HEK293 (cell line): ENCODE measurements at regions not wholly inside any gene's neighbourhood (a gene's known extent, or its start where the extent isn't known, plus 50 kb on each side); places are given as distances from the start of the nearest gene placed in this dataset.

Experiments used
- CTCF ChIA-PET: fragments of 350-600 bp; formaldehyde crosslinking; extraction: SDS; loops from one replicate; lab custom pipeline; 2021; ENCODE audit warnings: antibody characterized with exemption; lab: Yijun Ruan, JAX
- POLR2A ChIA-PET: fragments of 300-600 bp; formaldehyde crosslinking; extraction: SDS; loops from one replicate; lab custom pipeline; 2020; ENCODE audit warnings: antibody characterized with exemption, inconsistent platforms; lab: Yijun Ruan, JAX
- H3K27ac ChIP-seq: fragments of 200-500 bp; sonication (Bioruptor generic); 2 replicates; pipeline ENCODE4 v1.5.1; 2014; ENCODE audit warnings: low read depth, low read length, control low read depth, inconsistent platforms; ENCODE audit errors: extremely low read depth
- H3K36me3 ChIP-seq, 2 experiments: fragments of 200-500 bp in 1 of 2; sonication (Bioruptor generic) in 1 of 2; 1 replicate in 1 of 2; 2 replicates in 1 of 2; pipeline ENCODE4 v1.5.1; 2014 to 2017; ENCODE audit warnings: inconsistent platforms in 2 of 2, low read length in 2 of 2; ENCODE audit not compliant: control insufficient read depth in 2 of 2, insufficient read depth in 1 of 2
- H3K4me1 ChIP-seq: fragments of 200-500 bp; sonication (Bioruptor generic); 2 replicates; pipeline ENCODE4 v1.5.1; 2014; ENCODE audit warnings: mild to moderate bottlenecking, low read length, inconsistent platforms; ENCODE audit not compliant: control insufficient read depth, insufficient read depth
- H3K4me3 ChIP-seq: 2 replicates; pipeline ENCODE4 v1.5.1; 2011; ENCODE audit warnings: low read depth, mild to moderate bottlenecking, control low read depth, low read length, moderate library complexity
- H3K9me3 ChIP-seq: fragments of 200-500 bp; sonication (Bioruptor generic); 2 replicates; pipeline ENCODE4 v1.5.1; 2014; ENCODE audit warnings: low read depth, low read length, inconsistent platforms; ENCODE audit not compliant: control insufficient read depth, insufficient read depth
- CTCF ChIP-seq: fragments of 450-650 bp; formaldehyde crosslinking; IDR thresholded peaks from 2 replicates; pipeline ENCODE4 v1.5.1; 2016; ENCODE audit warnings: missing biosample characterization, missing genetic modification characterization
- FEZF1 ChIP-seq: fragments of 450-650 bp; formaldehyde crosslinking; IDR thresholded peaks from 2 replicates; pipeline ENCODE4 v1.5.1; 2016; ENCODE audit warnings: missing biosample characterization, missing genetic modification characterization
- GLI4 ChIP-seq: fragments of 450-650 bp; formaldehyde crosslinking; IDR thresholded peaks from 2 replicates; pipeline ENCODE4 v1.5.1; 2016; ENCODE audit warnings: missing biosample characterization, missing genetic modification characterization
- MYNN ChIP-seq: fragments of 450-650 bp; formaldehyde crosslinking; IDR thresholded peaks from 2 replicates; pipeline ENCODE4 v1.5.1; 2016; ENCODE audit warnings: missing biosample characterization, missing genetic modification characterization, borderline replicate concordance
- PRDM6 ChIP-seq: fragments of 450-650 bp; formaldehyde crosslinking; IDR thresholded peaks from 2 replicates; pipeline ENCODE4 v1.5.1; 2017; ENCODE audit warnings: missing biosample characterization, missing genetic modification characterization
- SCRT1 ChIP-seq: fragments of 450-650 bp; formaldehyde crosslinking; IDR thresholded peaks from 2 replicates; pipeline ENCODE4 v1.5.1; 2016; ENCODE audit warnings: missing biosample characterization, missing genetic modification characterization, borderline replicate concordance
- SP2 ChIP-seq: fragments of 450-650 bp; formaldehyde crosslinking; IDR thresholded peaks from 2 replicates; pipeline ENCODE4 v1.5.1; 2016; ENCODE audit warnings: missing biosample characterization, missing genetic modification characterization
- ZBTB44 ChIP-seq: fragments of 450-650 bp; IDR thresholded peaks from 2 replicates; pipeline ENCODE4 v1.5.1; 2018; ENCODE audit warnings: missing biosample characterization, mild to moderate bottlenecking, missing genetic modification characterization
- ZNF24 ChIP-seq: fragments of 450-650 bp; formaldehyde crosslinking; IDR thresholded peaks from 2 replicates; pipeline ENCODE4 v1.5.1; 2016; ENCODE audit warnings: missing biosample characterization, missing genetic modification characterization
- ZNF302 ChIP-seq: fragments of 450-650 bp; formaldehyde crosslinking; IDR thresholded peaks from 2 replicates; pipeline ENCODE4 v1.5.1; 2016; ENCODE audit warnings: missing biosample characterization, missing genetic modification characterization, low read depth
- ZNF350 ChIP-seq: fragments of 450-650 bp; formaldehyde crosslinking; IDR thresholded peaks from 2 replicates; pipeline ENCODE4 v1.5.0; 2017; ENCODE audit warnings: missing biosample characterization, mild to moderate bottlenecking, missing genetic modification characterization
- ZNF37A ChIP-seq: fragments of 450-650 bp; IDR thresholded peaks from 2 replicates; pipeline ENCODE4 v1.5.1; 2018; ENCODE audit warnings: missing biosample characterization, missing genetic modification characterization
- ZNF510 ChIP-seq: fragments of 450-650 bp; formaldehyde crosslinking; IDR thresholded peaks from 2 replicates; pipeline ENCODE4 v1.5.1; 2018; ENCODE audit warnings: mild to moderate bottlenecking, missing genetic modification characterization, missing biosample characterization; ENCODE audit not compliant: insufficient replicate concordance
- ZNF623 ChIP-seq: fragments of 450-650 bp; formaldehyde crosslinking; IDR thresholded peaks from 2 replicates; pipeline ENCODE4 v1.5.1; 2016; ENCODE audit warnings: missing biosample characterization, missing genetic modification characterization
- ZNF624 ChIP-seq: fragments of 450-650 bp; formaldehyde crosslinking; IDR thresholded peaks from 2 replicates; pipeline ENCODE4 v1.5.1; 2017; ENCODE audit warnings: missing biosample characterization, missing genetic modification characterization
- ZSCAN16 ChIP-seq: fragments of 450-650 bp; formaldehyde crosslinking; IDR thresholded peaks from 2 replicates; pipeline ENCODE4 v1.5.1; 2016; ENCODE audit warnings: missing biosample characterization, missing genetic modification characterization
- ZSCAN30 ChIP-seq: fragments of 450-650 bp; IDR thresholded peaks from 2 replicates; pipeline ENCODE4 v1.5.1; 2018; ENCODE audit warnings: missing biosample characterization, mild to moderate bottlenecking, missing genetic modification characterization, moderate library complexity
- TF ChIP-seq, protein P1 (sequence below): fragments of 450-650 bp; formaldehyde crosslinking; IDR thresholded peaks from 2 replicates; pipeline ENCODE4 v1.5.1; 2016; ENCODE audit warnings: missing biosample characterization, missing genetic modification characterization
- TF ChIP-seq, protein P2 (sequence below): fragments of 450-650 bp; formaldehyde crosslinking; IDR thresholded peaks from 2 replicates; pipeline ENCODE4 v1.5.1; 2016; ENCODE audit warnings: missing biosample characterization, missing genetic modification characterization
- TF ChIP-seq, protein P3 (sequence below): fragments of 450-650 bp; formaldehyde crosslinking; IDR thresholded peaks from 2 replicates; pipeline ENCODE4 v1.5.1; 2016; ENCODE audit warnings: missing biosample characterization, missing genetic modification characterization
- TF ChIP-seq, protein P4 (sequence below): sonication (generic); formaldehyde crosslinking; IDR thresholded peaks from 2 replicates; pipeline ENCODE4 v1.8.1; 2022; ENCODE audit warnings: mild to moderate bottlenecking, moderate library complexity, missing genetic modification reagents

DNA sequence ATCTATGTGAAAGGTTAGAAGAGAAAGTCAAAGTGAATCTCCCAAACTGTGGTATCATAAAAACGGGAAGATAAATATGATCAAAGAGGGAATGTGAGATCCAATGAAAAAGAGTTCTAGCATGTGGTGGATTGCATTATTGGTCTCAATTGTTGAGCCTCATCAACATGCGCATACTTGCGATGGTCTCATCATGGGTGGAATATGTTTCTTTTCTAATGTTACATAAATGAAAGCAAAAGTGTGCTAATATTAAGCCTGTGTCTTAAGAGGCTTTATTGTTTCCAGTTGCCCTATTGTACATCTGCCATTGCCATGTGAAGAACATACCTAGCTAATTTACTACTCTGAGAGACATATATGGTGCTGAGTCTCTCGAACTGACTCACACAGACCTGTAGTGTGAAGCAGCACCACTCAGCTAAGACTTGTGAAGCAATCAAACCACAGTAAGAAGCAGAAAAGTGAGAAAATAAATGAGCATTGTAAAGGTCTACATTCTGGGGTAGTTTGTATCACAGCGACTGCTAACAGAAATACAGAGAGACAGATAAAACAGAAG lies 645.5 kb upstream of the PCDH15 start:
- Histone ChIP-seq H3K9me3 (no peaks in the 10 kb centered on the region), H3K36me3 (no peaks in the 10 kb centered on the region), H3K4me3 (no peak overlapping the region), H3K27ac (no peak overlapping the region), H3K4me1 (no peaks in the 10 kb centered on the region)
- no peak for TF ChIP-seq ZNF624 (tag by site-specific recombination)
- TF ChIP-seq, protein P1, sequence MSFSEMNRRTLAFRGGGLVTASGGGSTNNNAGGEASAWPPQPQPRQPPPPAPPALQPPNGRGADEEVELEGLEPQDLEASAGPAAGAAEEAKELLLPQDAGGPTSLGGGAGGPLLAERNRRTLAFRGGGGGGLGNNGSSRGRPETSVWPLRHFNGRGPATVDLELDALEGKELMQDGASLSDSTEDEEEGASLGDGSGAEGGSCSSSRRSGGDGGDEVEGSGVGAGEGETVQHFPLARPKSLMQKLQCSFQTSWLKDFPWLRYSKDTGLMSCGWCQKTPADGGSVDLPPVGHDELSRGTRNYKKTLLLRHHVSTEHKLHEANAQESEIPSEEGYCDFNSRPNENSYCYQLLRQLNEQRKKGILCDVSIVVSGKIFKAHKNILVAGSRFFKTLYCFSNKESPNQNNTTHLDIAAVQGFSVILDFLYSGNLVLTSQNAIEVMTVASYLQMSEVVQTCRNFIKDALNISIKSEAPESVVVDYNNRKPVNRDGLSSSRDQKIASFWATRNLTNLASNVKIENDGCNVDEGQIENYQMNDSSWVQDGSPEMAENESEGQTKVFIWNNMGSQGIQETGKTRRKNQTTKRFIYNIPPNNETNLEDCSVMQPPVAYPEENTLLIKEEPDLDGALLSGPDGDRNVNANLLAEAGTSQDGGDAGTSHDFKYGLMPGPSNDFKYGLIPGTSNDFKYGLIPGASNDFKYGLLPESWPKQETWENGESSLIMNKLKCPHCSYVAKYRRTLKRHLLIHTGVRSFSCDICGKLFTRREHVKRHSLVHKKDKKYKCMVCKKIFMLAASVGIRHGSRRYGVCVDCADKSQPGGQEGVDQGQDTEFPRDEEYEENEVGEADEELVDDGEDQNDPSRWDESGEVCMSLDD (tag by site-specific recombination) = no peak
- TF ChIP-seq, protein P2, sequence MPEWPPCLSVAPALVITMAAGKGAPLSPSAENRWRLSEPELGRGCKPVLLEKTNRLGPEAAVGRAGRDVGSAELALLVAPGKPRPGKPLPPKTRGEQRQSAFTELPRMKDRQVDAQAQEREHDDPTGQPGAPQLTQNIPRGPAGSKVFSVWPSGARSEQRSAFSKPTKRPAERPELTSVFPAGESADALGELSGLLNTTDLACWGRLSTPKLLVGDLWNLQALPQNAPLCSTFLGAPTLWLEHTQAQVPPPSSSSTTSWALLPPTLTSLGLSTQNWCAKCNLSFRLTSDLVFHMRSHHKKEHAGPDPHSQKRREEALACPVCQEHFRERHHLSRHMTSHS (tag by site-specific recombination) = no peak
- no peak for TF ChIP-seq FEZF1 (tag by site-specific recombination)
- no peak for TF ChIP-seq SCRT1 (tag by site-specific recombination)
- TF ChIP-seq CTCF = no peak
- no peak for TF ChIP-seq MYNN
- no peak for TF ChIP-seq GLI4 (tag by site-specific recombination)
- TF ChIP-seq ZSCAN16 (tag by site-specific recombination) = no peak
- TF ChIP-seq, protein P3, sequence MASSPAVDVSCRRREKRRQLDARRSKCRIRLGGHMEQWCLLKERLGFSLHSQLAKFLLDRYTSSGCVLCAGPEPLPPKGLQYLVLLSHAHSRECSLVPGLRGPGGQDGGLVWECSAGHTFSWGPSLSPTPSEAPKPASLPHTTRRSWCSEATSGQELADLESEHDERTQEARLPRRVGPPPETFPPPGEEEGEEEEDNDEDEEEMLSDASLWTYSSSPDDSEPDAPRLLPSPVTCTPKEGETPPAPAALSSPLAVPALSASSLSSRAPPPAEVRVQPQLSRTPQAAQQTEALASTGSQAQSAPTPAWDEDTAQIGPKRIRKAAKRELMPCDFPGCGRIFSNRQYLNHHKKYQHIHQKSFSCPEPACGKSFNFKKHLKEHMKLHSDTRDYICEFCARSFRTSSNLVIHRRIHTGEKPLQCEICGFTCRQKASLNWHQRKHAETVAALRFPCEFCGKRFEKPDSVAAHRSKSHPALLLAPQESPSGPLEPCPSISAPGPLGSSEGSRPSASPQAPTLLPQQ (tag by site-specific recombination) = no peak
- no peak for TF ChIP-seq ZNF350 (tag by site-specific recombination)
- no peak for TF ChIP-seq ZNF37A (tag by site-specific recombination)
- no peak for TF ChIP-seq ZNF302
- POLR2A ChIA-PET = no interaction called here
- CTCF ChIA-PET = no interaction called here

GRCh38 chr10:55441777-55442176 lies 640.7 kb upstream of the PCDH15 start:
- ChIA-PET CTCF (no interaction called here), POLR2A (no interaction called here)
- TF ChIP-seq ZNF510 (no peak), ZNF24 (tag by site-specific recombination) (no peak), SP2 (tag by site-specific recombination) (no peak)
- H3K4me1 ChIP-seq = no peaks in the 10 kb centered on the region
- no peaks in the 10 kb centered on the region for H3K9me3 ChIP-seq
- H3K4me3 ChIP-seq = no peak overlapping the region
- no peaks in the 10 kb centered on the region for H3K36me3 ChIP-seq
- H3K27ac ChIP-seq = no peak overlapping the region

- no peaks in the 10 kb centered on the region for H3K4me1 ChIP-seq
- ChIA-PET CTCF (interaction anchor here (0.6 kb wide), 1 partner anchor 532 kb away, joined by 3 read pairs; no protein-coding TSS in a partner anchor), POLR2A (no interaction called here)
- H3K27ac ChIP-seq = no peak overlapping the region
- H3K4me3 ChIP-seq = no peak overlapping the region
- no peaks in the 10 kb centered on the region for H3K9me3 ChIP-seq
- no peaks in the 10 kb centered on the region for H3K36me3 ChIP-seq
- TF ChIP-seq ZBTB44 (tag by site-specific recombination) (no peak), PRDM6 (tag by site-specific recombination) (no peak), ZSCAN30 (tag by site-specific recombination) (no peak), ZNF623 (no peak)
- TF ChIP-seq, protein P4, sequence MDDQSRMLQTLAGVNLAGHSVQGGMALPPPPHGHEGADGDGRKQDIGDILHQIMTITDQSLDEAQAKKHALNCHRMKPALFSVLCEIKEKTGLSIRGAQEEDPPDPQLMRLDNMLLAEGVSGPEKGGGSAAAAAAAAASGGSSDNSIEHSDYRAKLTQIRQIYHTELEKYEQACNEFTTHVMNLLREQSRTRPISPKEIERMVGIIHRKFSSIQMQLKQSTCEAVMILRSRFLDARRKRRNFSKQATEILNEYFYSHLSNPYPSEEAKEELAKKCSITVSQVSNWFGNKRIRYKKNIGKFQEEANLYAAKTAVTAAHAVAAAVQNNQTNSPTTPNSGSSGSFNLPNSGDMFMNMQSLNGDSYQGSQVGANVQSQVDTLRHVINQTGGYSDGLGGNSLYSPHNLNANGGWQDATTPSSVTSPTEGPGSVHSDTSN (CRISPR knock-in tag) = no peak
These were observed 625.1 kb upstream of the PCDH15 start for GRCh38 chr10:55426138-55426537.
